Left lung (tissue), 4 donors: ENCODE measurements at regions not wholly inside any gene's neighbourhood (a gene's known extent, or its start where the extent isn't known, plus 50 kb on each side); places are given as distances from the start of the nearest gene placed in this dataset.

Experiments
- ATAC-seq: fragments of 200-7000 bp; cut with Tn5 transposase; one replicate; pipeline ENCODE4 v1.9.1; 2020; ENCODE audit warnings: moderate library complexity
- DNase-seq, 4 donors: peaks; one replicate each; pipeline ENCODE4 v3.0.0-alpha.2; 2013 to 2020
- H3K27ac ChIP-seq, 2 donors: fragments of 200-600 bp; sonication (generic) in 1 of 2; one replicate each; pipeline versions ENCODE4 v1.5.0 to v1.8.0; 2020 to 2021
- H3K27me3 ChIP-seq, 2 donors: fragments of 200-600 bp; sonication (generic) in 1 of 2; one replicate each; pipeline versions ENCODE4 v1.5.0 to v1.8.0; 2020 to 2021
- H3K36me3 ChIP-seq, 2 donors: fragments of 200-600 bp; sonication (generic) in 1 of 2; one replicate each; pipeline versions ENCODE4 v1.5.0 to v1.8.0; 2020 to 2021
- H3K4me1 ChIP-seq, 2 donors: fragments of 200-600 bp; one replicate each; pipeline ENCODE4 v1.8.0; 2021
- H3K4me3 ChIP-seq, 2 donors: fragments of 200-600 bp; sonication (generic) in 1 of 2; one replicate each; pipeline versions ENCODE4 v1.5.0 to v1.8.0; 2020 to 2021; ENCODE audit warnings: mild to moderate bottlenecking in 1 of 2
- H3K9me3 ChIP-seq, 2 donors: fragments of 200-600 bp; sonication (generic) in 1 of 2; one replicate each; pipeline versions ENCODE4 v1.5.0 to v1.8.0; 2020 to 2021
- CTCF ChIP-seq, 2 donors: fragments of 200-600 bp; sonication (generic) in 1 of 2; IDR thresholded peaks; one replicate each; pipeline versions ENCODE4 v1.5.0 to v1.8.0; 2021; ENCODE audit warnings: antibody characterized with exemption in 2 of 2
- intact Hi-C, 2 donors: fragments of 100-400 bp; cut with DNase I; formaldehyde crosslinking; loops; one replicate each; pipeline versions ENCODE4 v1.11.2 to v1.14.2; 2022
- donor health status: DM: no; HTN: yes; CAD: no.
- donor health status: DM: no; HTN: no; CAD: no.

GRCh38 chr1:25150985-25151495 lies 81.3 kb downstream of the SYF2 start:
- intact Hi-C loops, result no loop called here
- no peak for TF ChIP-seq CTCF (IDR thresholded peaks at IDR 0.05)
- H3K4me1 ChIP-seq, result no peaks in the 10 kb centered on the region
- no peak overlapping the region for H3K4me3 ChIP-seq
- no peak overlapping the region for H3K27ac ChIP-seq
- no peaks in the 10 kb centered on the region for H3K36me3 ChIP-seq
- H3K27me3 ChIP-seq, result peaks cover 0 to 14% of the 10 kb centered on the region in 2 donors
- ATAC-seq (no peak), DNase-seq (no peak)
- no peaks in the 10 kb centered on the region for H3K9me3 ChIP-seq

GRCh38 chr1:25148673-25149300 lies 83.5 kb downstream of the SYF2 start:
- H3K27ac ChIP-seq, result no peak overlapping the region
- H3K9me3 ChIP-seq, result no peaks in the 10 kb centered on the region
- peak; percentile 11 to 30 for TF ChIP-seq CTCF (IDR thresholded peaks at IDR 0.05)
- peaks cover 0 to 22% of the 10 kb centered on the region in 2 donors for H3K27me3 ChIP-seq
- H3K4me3 ChIP-seq, result no peak overlapping the region
- DNase-seq, result no peak
- H3K4me1 ChIP-seq, result no peaks in the 10 kb centered on the region
- ATAC-seq, result peak; percentile 47
- intact Hi-C loops, result no loop called here
- H3K36me3 ChIP-seq, result no peaks in the 10 kb centered on the region

- no peak for DNase-seq
- intact Hi-C loops, result no loop called here
- Histone ChIP-seq H3K4me1 (no peaks in the 10 kb centered on the region), H3K36me3 (no peaks in the 10 kb centered on the region), H3K9me3 (no peaks in the 10 kb centered on the region), H3K27me3 (peaks cover 0 to 22% of the 10 kb centered on the region in 2 donors), H3K27ac (no peak overlapping the region), H3K4me3 (no peak overlapping the region)
- no peak for ATAC-seq
- TF ChIP-seq CTCF (IDR thresholded peaks at IDR 0.05), result no peak
These were observed 85.8 kb downstream of the SYF2 start for GRCh38 chr1:25146451-25146855.

GRCh38 chr1:25145775-25146393 lies 86.4 kb downstream of the SYF2 start:
- TF ChIP-seq CTCF (IDR thresholded peaks at IDR 0.05), result no peak
- Histone ChIP-seq H3K4me1 (no peaks in the 10 kb centered on the region), H3K27ac (no peak overlapping the region), H3K4me3 (no peak overlapping the region), H3K9me3 (no peaks in the 10 kb centered on the region), H3K36me3 (no peaks in the 10 kb centered on the region), H3K27me3 (peaks cover 0 to 23% of the 10 kb centered on the region in 2 donors)
- DNase-seq, result no peak
- intact Hi-C loops, result no loop called here
- no peak for ATAC-seq

GRCh38 chr1:25140073-25140797 lies 92.1 kb downstream of the SYF2 start:
- H3K9me3 ChIP-seq, result no peaks in the 10 kb centered on the region
- no peak overlapping the region for H3K27ac ChIP-seq
- H3K4me3 ChIP-seq, result no peak overlapping the region
- ATAC-seq (no peak), DNase-seq (peak in 2 of 4 donors; percentile 44 to 83)
- H3K36me3 ChIP-seq, result no peaks in the 10 kb centered on the region
- no peak for TF ChIP-seq CTCF (IDR thresholded peaks at IDR 0.05)
- intact Hi-C loops, result no loop called here
- H3K27me3 ChIP-seq, result peaks cover 0 to 24% of the 10 kb centered on the region in 2 donors
- H3K4me1 ChIP-seq, result peaks cover 0 to 6% of the 10 kb centered on the region in 2 donors
